ENCODE measurements at regions not wholly inside any gene's neighbourhood (a gene's known extent, or its start where the extent isn't known, plus 50 kb on each side); places are given as distances from the start of the nearest gene placed in this dataset.

DNA sequence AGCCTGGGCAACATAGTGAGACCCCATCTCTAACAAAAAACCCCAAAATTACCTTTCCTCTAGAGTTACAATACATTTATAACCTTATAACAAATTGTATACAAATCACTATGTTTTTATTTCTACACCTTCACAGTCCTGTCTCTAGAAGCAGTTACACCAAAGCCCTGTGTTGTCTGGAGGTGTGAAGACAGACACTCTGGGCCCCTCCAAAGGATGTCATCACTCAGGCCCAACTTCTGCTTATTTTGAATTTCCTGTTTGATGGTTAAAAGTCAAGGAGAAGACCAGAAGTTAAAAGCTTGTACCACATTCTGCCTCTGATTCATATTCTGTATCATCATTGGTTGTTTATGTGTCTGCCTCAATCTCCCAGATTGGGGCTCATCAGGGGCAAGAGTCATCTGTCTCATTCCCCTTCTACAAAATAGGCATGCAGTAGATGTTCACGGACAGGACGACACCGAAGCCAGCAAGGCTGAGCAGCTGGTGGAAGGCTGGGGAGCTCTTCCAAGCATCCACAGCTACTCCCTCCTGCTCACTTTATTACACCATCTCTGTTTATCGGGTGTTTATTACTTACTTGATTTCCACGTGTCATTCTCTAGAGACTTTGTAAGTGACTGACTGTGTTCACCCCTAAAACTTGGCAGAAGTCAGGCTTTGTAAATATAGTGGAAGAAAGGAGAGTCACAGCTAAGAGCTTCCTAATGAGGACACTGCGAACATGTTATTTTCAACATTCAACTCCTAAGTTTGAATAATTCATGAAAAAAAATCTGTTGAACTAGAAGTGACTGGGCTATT is 136.8 kb upstream of the ANKRD28 start:
- H3K18ac ChIP-seq (ENCODE audit: insufficient read length, low read depth, low read length), result no peak overlapping the region
- no peak overlapping the region for H3K56ac ChIP-seq (ENCODE audit: insufficient read length, low read depth, low read length)
- H3K4me2 ChIP-seq (ENCODE audit: insufficient read depth, insufficient read length, low read length), result no peak overlapping the region
- no peak overlapping the region for H2BK120ac ChIP-seq (ENCODE audit: low read depth, low read length, poor library complexity, severe bottlenecking)
- no peak overlapping the region for H3K27ac ChIP-seq (ENCODE audit: insufficient read length, low read depth, low read length)
- no peak overlapping the region for H3K4me3 Mint-ChIP-seq
- no peak overlapping the region for H2AK5ac ChIP-seq (ENCODE audit: insufficient read length, low read length)
- no peaks in the 10 kb centered on the region; a peak in 1 of 7 replicates for H3K36me3 Mint-ChIP-seq (ENCODE audit: insufficient read depth in 1 of 3, low read depth in 3 of 3)
- H3K23ac ChIP-seq (ENCODE audit: insufficient read length, low read depth, low read length), result no peak overlapping the region
- no peak overlapping the region for H3T11ph ChIP-seq (ENCODE audit: low read length)
- H3K9me3 Mint-ChIP-seq, result no peaks in the 10 kb centered on the region
- H2BK15ac ChIP-seq (ENCODE audit: low read depth, low read length), result no peak overlapping the region
- WGBS (ENCODE audit: extremely low coverage, insufficient read length, low lambda C conversion rate), result no CpG with 5 or more reads among the region's 6 CpGs
- H2BK20ac ChIP-seq (ENCODE audit: low read depth, low read length, poor library complexity, severe bottlenecking), result no peak overlapping the region
- H3K79me1 ChIP-seq (ENCODE audit: insufficient read depth, low read depth, low read length, poor library complexity, severe bottlenecking), result no peaks in the 10 kb centered on the region
- no peak overlapping the region for H4K5ac ChIP-seq (ENCODE audit: insufficient read length, low read depth, low read length)
- no peak overlapping the region for H2AFZ ChIP-seq (ENCODE audit: low read length)
- no peaks in the 10 kb centered on the region for H3K4me1 ChIP-seq (ENCODE audit: insufficient read depth, low read length)
- H3K27me3 ChIP-seq (ENCODE audit: insufficient read depth, low read length), result no peaks in the 10 kb centered on the region
- H4K20me1 ChIP-seq (ENCODE audit: control insufficient read depth, insufficient read depth, insufficient read length), result no peaks in the 10 kb centered on the region
- no peaks in the 10 kb centered on the region for H3K79me2 ChIP-seq (ENCODE audit: insufficient read depth, low read length)
- H3K27me3 Mint-ChIP-seq (ENCODE audit: low read depth), result no peaks in the 10 kb centered on the region
- DNase-seq, result no peak
- H4K91ac ChIP-seq (ENCODE audit: insufficient read length, low read depth, low read length), result no peak overlapping the region
- no peak overlapping the region for H2BK12ac ChIP-seq (ENCODE audit: insufficient read length, low read depth, low read length)
- no peak overlapping the region for H3K14ac ChIP-seq (ENCODE audit: insufficient read depth, low read length)
- no peak overlapping the region for H3K9ac ChIP-seq (ENCODE audit: extremely low read depth, insufficient read length, low read length)
- H4K8ac ChIP-seq (replicated peaks; ENCODE audit: insufficient read length, low read depth, low read length), result no peak overlapping the region
- H3K4me1 Mint-ChIP-seq, result peaks cover 5 to 10% of the 10 kb centered on the region in 2 experiments
- H3K9me3 ChIP-seq (ENCODE audit: control insufficient read depth, low read depth, low read length), result no peaks in the 10 kb centered on the region
- H3K23me2 ChIP-seq (ENCODE audit: insufficient read length, low read depth, low read length, poor library complexity, severe bottlenecking), result no peaks in the 10 kb centered on the region
- no peak overlapping the region for H3K4ac ChIP-seq (ENCODE audit: low read depth, low read length)
- H2BK5ac ChIP-seq (ENCODE audit: insufficient read length, low read length), result no peak overlapping the region
- TF ChIP-seq, protein P1, sequence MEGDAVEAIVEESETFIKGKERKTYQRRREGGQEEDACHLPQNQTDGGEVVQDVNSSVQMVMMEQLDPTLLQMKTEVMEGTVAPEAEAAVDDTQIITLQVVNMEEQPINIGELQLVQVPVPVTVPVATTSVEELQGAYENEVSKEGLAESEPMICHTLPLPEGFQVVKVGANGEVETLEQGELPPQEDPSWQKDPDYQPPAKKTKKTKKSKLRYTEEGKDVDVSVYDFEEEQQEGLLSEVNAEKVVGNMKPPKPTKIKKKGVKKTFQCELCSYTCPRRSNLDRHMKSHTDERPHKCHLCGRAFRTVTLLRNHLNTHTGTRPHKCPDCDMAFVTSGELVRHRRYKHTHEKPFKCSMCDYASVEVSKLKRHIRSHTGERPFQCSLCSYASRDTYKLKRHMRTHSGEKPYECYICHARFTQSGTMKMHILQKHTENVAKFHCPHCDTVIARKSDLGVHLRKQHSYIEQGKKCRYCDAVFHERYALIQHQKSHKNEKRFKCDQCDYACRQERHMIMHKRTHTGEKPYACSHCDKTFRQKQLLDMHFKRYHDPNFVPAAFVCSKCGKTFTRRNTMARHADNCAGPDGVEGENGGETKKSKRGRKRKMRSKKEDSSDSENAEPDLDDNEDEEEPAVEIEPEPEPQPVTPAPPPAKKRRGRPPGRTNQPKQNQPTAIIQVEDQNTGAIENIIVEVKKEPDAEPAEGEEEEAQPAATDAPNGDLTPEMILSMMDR (conservative IDR thresholded peaks at IDR 0.05), result no peak
- H3K27ac Mint-ChIP-seq, result no peak overlapping the region; a peak in 1 of 7 replicates
